ENCODE measurements at regions not wholly inside any gene's neighbourhood (a gene's known extent, or its start where the extent isn't known, plus 50 kb on each side); places are given as distances from the start of the nearest gene placed in this dataset.

GRCh38 chr6:54770328-54770727, 76.2 kb upstream of the FAM83B start:
- H3K4me1 ChIP-seq (replicated peaks in 1 of 2; ENCODE audit: control insufficient read depth in 2 of 2, insufficient read depth in 2 of 2, low read length in 2 of 2) = no peaks in the 10 kb centered on the region
- in situ Hi-C loops (cut with MboI) (no loop called here), intact Hi-C loops (cut with micrococcal nuclease) (no loop called here)
- H3K36me3 ChIP-seq (ENCODE audit: control insufficient read depth, insufficient read depth, low read length) = no peaks in the 10 kb centered on the region
- H3K4me3 ChIP-seq = no peak overlapping the region
- FAIRE-seq (no peak), DNase-seq (ENCODE audit: extremely low read depth in 1 of 4, low spot score in 3 of 4) (no peak), ATAC-seq (no peak)
- no peak overlapping the region for H3K27ac ChIP-seq (ENCODE audit: extremely low read depth, low read depth, low read length)
- H3K9me3 ChIP-seq (replicated peaks; ENCODE audit: control insufficient read depth, insufficient read depth, low read depth, low read length) = no peaks in the 10 kb centered on the region
- no peaks in the 10 kb centered on the region for H3K9me1 ChIP-seq (ENCODE audit: control insufficient read depth, insufficient read depth, low read length)
- WGBS (ENCODE audit: insufficient coverage, low coverage, missing lambda C conversion rate) = 3% methylated on average over 12 of the region's 12 CpGs
- TF ChIP-seq ZNF282 (CRISPR knock-in tag; IDR thresholded peaks at IDR 0.05) (no peak), MYBL2 (IDR thresholded peaks at IDR 0.05; ENCODE audit: low read depth) (no peak), MYBL2 (CRISPR knock-in tag; IDR thresholded peaks at IDR 0.05; ENCODE audit: borderline replicate concordance) (no peak), ZNF449 (CRISPR knock-in tag; IDR thresholded peaks at IDR 0.05) (no peak), NUFIP1 (IDR thresholded peaks at IDR 0.05; ENCODE audit: partially characterized antibody) (no peak), E2F5 (CRISPR knock-in tag; IDR thresholded peaks at IDR 0.05) (no peak), CHD2 (IDR thresholded peaks at IDR 0.05; ENCODE audit: low read depth, low read length) (no peak), TAF9B (IDR thresholded peaks at IDR 0.05; ENCODE audit: partially characterized antibody) (no peak), KHSRP (IDR thresholded peaks at IDR 0.05) (no peak), THRAP3 (IDR thresholded peaks at IDR 0.05; ENCODE audit: borderline replicate concordance) (no peak), CBFB (CRISPR knock-in tag; IDR thresholded peaks at IDR 0.05) (no peak), SMARCA4 (IDR thresholded peaks at IDR 0.05) (no peak), SRSF9 (IDR thresholded peaks at IDR 0.05; ENCODE audit: borderline replicate concordance, low read depth, low read length) (no peak), LEF1 (IDR thresholded peaks at IDR 0.05) (no peak), XRCC4 (IDR thresholded peaks at IDR 0.05; ENCODE audit: extremely low read depth, insufficient read depth, insufficient read length) (no peak), CSDE1 (IDR thresholded peaks at IDR 0.05) (no peak), ZNF232 (CRISPR knock-in tag; IDR thresholded peaks at IDR 0.05) (no peak), KDM5B (IDR thresholded peaks at IDR 0.05; ENCODE audit: insufficient replicate concordance, low read depth, low read length) (no peak)
- TF ChIP-seq, protein P1, sequence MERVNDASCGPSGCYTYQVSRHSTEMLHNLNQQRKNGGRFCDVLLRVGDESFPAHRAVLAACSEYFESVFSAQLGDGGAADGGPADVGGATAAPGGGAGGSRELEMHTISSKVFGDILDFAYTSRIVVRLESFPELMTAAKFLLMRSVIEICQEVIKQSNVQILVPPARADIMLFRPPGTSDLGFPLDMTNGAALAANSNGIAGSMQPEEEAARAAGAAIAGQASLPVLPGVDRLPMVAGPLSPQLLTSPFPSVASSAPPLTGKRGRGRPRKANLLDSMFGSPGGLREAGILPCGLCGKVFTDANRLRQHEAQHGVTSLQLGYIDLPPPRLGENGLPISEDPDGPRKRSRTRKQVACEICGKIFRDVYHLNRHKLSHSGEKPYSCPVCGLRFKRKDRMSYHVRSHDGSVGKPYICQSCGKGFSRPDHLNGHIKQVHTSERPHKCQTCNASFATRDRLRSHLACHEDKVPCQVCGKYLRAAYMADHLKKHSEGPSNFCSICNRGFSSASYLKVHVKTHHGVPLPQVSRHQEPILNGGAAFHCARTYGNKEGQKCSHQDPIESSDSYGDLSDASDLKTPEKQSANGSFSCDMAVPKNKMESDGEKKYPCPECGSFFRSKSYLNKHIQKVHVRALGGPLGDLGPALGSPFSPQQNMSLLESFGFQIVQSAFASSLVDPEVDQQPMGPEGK (CRISPR knock-in tag; IDR thresholded peaks at IDR 0.05; ENCODE audit: borderline replicate concordance) = no peak
- no peaks in the 10 kb centered on the region for H3K27me3 ChIP-seq (ENCODE audit: control insufficient read depth in 2 of 2, insufficient read depth in 2 of 2, low read length in 2 of 2)
- no peak overlapping the region for H3K9ac ChIP-seq (ENCODE audit: insufficient read depth in 1 of 2, low read depth in 2 of 2, low read length in 2 of 2)
- no peaks in the 10 kb centered on the region for H3K79me2 ChIP-seq (ENCODE audit: control insufficient read depth, insufficient read depth, low read length)
- no peak overlapping the region for H2AFZ ChIP-seq (ENCODE audit: low read depth, low read length)
- no TSS peak for BruUV-seq (replicated peaks)
- H3K4me2 ChIP-seq (ENCODE audit: insufficient read depth, low read length) = no peak overlapping the region
- POLR2A ChIA-PET = no interaction called here
- CTCF ChIA-PET (ENCODE audit: low intra/inter-chr PET ratio) = no interaction called here
- no peaks in the 10 kb centered on the region for H4K20me1 ChIP-seq (replicated peaks; ENCODE audit: control insufficient read depth, insufficient read depth, low read length)
